K562 (cell line): ENCODE measurements at regions not wholly inside any gene's neighbourhood (a gene's known extent, or its start where the extent isn't known, plus 50 kb on each side); places are given as distances from the start of the nearest gene placed in this dataset.
A peak's percentile ranks its signal among the peaks of the same experiment; 100 is the strongest.
"Not testable (repeated sequence)": the region's sequence is repeated elsewhere in the genome, so short reads cannot be mapped to it uniquely, and the experiment has no call there.

Source experiments
- ATAC-seq: fragments of 200-7000 bp; cut with Tn5 transposase; 3 replicates; pipeline ENCODE4 v1.9.1; 2020; ENCODE audit warnings: moderate library complexity
- BruUV-seq: library from RNA; stranded (reverse); fragments of 400-500 nt; replicated peaks from 2 replicates; lab custom pipeline; 2021; lab: Mats Ljungman, UMichigan
- CTCF ChIA-PET: fragments of 300-600 bp; formaldehyde crosslinking; extraction: SDS; loops from one replicate; lab custom pipeline; 2021; ENCODE audit warnings: low intra/inter-chr PET ratio; lab: Yijun Ruan, JAX
- POLR2A ChIA-PET: fragments of 300-600, 350-650 bp; sonication (Branson Sonifier 250); formaldehyde crosslinking; extraction: SDS; loops from one replicate; lab custom pipeline; 2021; ENCODE audit warnings: antibody characterized with exemption, inconsistent platforms; lab: Yijun Ruan, JAX
- DNase-seq, 4 experiments: peaks; one replicate each; pipeline versions ENCODE4 v3.0.0 to v3.0.0-alpha.2; 2011 to 2018; ENCODE audit warnings: low spot score in 3 of 4, mixed read lengths in 3 of 4; ENCODE audit errors: extremely low read depth in 1 of 4
- FAIRE-seq: peaks from 2 replicates; lab custom pipeline; 2011; peaks lifted over from hg19 to GRCh38; lab: Jason Lieb, UNC
- H2AFZ ChIP-seq: 2 replicates; pipeline ENCODE4 v1.6.0; 2011; ENCODE audit warnings: low read depth, low read length, control low read depth, inconsistent platforms
- H3K27ac ChIP-seq: fragments of 200-600 bp; 3 replicates; pipeline ENCODE4 v1.8.0; 2011; ENCODE audit warnings: low read depth, mild to moderate bottlenecking, control low read depth, inconsistent platforms, low read length, moderate library complexity, mixed read lengths; ENCODE audit errors: extremely low read depth
- H3K27me3 ChIP-seq, 2 experiments: fragments of 300-600 bp in 1 of 2; 2 replicates in 1 of 2; 3 replicates in 1 of 2; pipeline versions ENCODE4 v1.6.0 to v1.8.0; 2011; ENCODE audit warnings: inconsistent platforms in 2 of 2, low read length in 2 of 2, mild to moderate bottlenecking in 1 of 2, mixed read lengths in 1 of 2, moderate library complexity in 1 of 2; ENCODE audit not compliant: control insufficient read depth in 2 of 2, insufficient read depth in 2 of 2
- H3K36me3 ChIP-seq: fragments of 300-600 bp; 3 replicates; pipeline ENCODE4 v1.8.0; 2011; ENCODE audit warnings: mild to moderate bottlenecking, low read length, inconsistent platforms; ENCODE audit not compliant: control insufficient read depth, insufficient read depth
- H3K4me1 ChIP-seq, 2 experiments: fragments of 200-600 bp in 1 of 2; replicated peaks in 1 of 2; 2 replicates in 1 of 2; 3 replicates in 1 of 2; pipeline versions ENCODE4 v1.5.1 to v1.8.0; 2011; ENCODE audit warnings: inconsistent platforms in 2 of 2, low read length in 2 of 2, mild to moderate bottlenecking in 1 of 2, mixed read lengths in 1 of 2, moderate library complexity in 1 of 2; ENCODE audit not compliant: control insufficient read depth in 2 of 2, insufficient read depth in 2 of 2
- H3K4me2 ChIP-seq: 2 replicates; pipeline ENCODE4 v1.6.1; 2011; ENCODE audit warnings: low read length, control low read depth, inconsistent platforms, mixed read lengths; ENCODE audit not compliant: insufficient read depth
- H3K4me3 ChIP-seq: fragments of 200-600 bp; sonication (generic), shearing (Covaris generic); 2 replicates; pipeline ENCODE4 v1.5.1; 2016; ENCODE audit warnings: control low read depth, inconsistent platforms
- H3K79me2 ChIP-seq: fragments of 200-600 bp; 3 replicates; pipeline ENCODE4 v1.8.0; 2011; ENCODE audit warnings: low read length, inconsistent platforms; ENCODE audit not compliant: control insufficient read depth, insufficient read depth
- H3K9ac ChIP-seq, 2 experiments: 2 replicates each; pipeline versions ENCODE4 v1.6.0 to v1.6.1; 2011; ENCODE audit warnings: low read depth in 2 of 2, low read length in 2 of 2, control low read depth in 1 of 2, inconsistent platforms in 1 of 2, mild to moderate bottlenecking in 1 of 2, mixed read lengths in 1 of 2; ENCODE audit not compliant: insufficient read depth in 1 of 2
- H3K9me1 ChIP-seq: one replicate; pipeline ENCODE4 v1.6.0; 2011; ENCODE audit warnings: inconsistent platforms, mild to moderate bottlenecking, low read length, moderate library complexity; ENCODE audit not compliant: control insufficient read depth, insufficient read depth
- H3K9me3 ChIP-seq: replicated peaks from 2 replicates; pipeline ENCODE4 v1.5.1; 2011; ENCODE audit warnings: low read depth, low read length, inconsistent platforms; ENCODE audit not compliant: control insufficient read depth, insufficient read depth
- H4K20me1 ChIP-seq: replicated peaks from 2 replicates; pipeline ENCODE4 v1.6.1; 2011; ENCODE audit warnings: low read length, inconsistent platforms, mixed read lengths; ENCODE audit not compliant: control insufficient read depth, insufficient read depth
- BCOR ChIP-seq: fragments of 450-650 bp; IDR thresholded peaks from 2 replicates; pipeline ENCODE4 v1.6.1; 2016
- RAD21 ChIP-seq, 2 experiments: fragments of 250-450 bp in 1 of 2; fragments of 450-650 bp in 1 of 2; sonication (Bioruptor Pico) in 1 of 2; formaldehyde crosslinking in 1 of 2; IDR thresholded peaks in 1 of 2; conservative IDR thresholded peaks in 1 of 2; 2 replicates each; pipeline versions ENCODE4 v1.4.0 to v1.8.0; 2020 to 2022; ENCODE audit warnings: mild to moderate bottlenecking in 2 of 2, moderate library complexity in 1 of 2
- REST ChIP-seq, 2 experiments: fragments of 450-650 bp; formaldehyde crosslinking in 1 of 2; IDR thresholded peaks; 2 replicates each; pipeline versions ENCODE4 v1.4.0 to v1.6.1; 2014 to 2020; ENCODE audit warnings: mild to moderate bottlenecking in 2 of 2, borderline replicate concordance in 1 of 2, low read depth in 1 of 2
- ZNF146 ChIP-seq: IDR thresholded peaks from one replicate; pipeline ENCODE4 v1.6.1; 2018; ENCODE audit warnings: missing compliant biosample characterization; ENCODE audit not compliant: unreplicated experiment
- ZNF384 ChIP-seq: IDR thresholded peaks from 2 replicates; pipeline ENCODE4 v1.6.1; 2012; ENCODE audit warnings: low read depth, low read length, improper control_type of control experiment
- WGBS: fragments of 100-300 bp; shearing (Covaris generic); methylation state at CpG from one replicate; pipeline ENCODE4 v1.1.6; 2016; ENCODE audit warnings: low coverage, mixed read lengths; ENCODE audit not compliant: insufficient coverage; ENCODE audit errors: missing lambda C conversion rate; 5-methylcytosine and 5-hydroxymethylcytosine counted together
- in situ Hi-C: fragments of 300-500 bp; cut with MboI; formaldehyde crosslinking; loops from 4 replicates; pipeline ENCODE4 v1.15.0; 2018; ENCODE audit warnings: inconsistent platforms, mixed read lengths
- intact Hi-C: fragments of 100-400 bp; cut with micrococcal nuclease; formaldehyde crosslinking; loops from 2 replicates; pipeline ENCODE4 v1.14.2; 2022

GRCh38 chr1:224004552-224005315, 109.2 kb upstream of the FBXO28 start (continued):
- TF ChIP-seq REST (IDR thresholded peaks at IDR 0.05; ENCODE audit: borderline replicate concordance) (0 out of 2 replicates have a peak, but pooled peaks have one; percentile 3), ZNF384 (peak; percentile 88), BCOR (peak; percentile 63; the same call in 1 of the 2 replicates), ZNF146 (CRISPR knock-in tag) (peak; percentile 94), RAD21 (CRISPR knock-in tag; conservative IDR thresholded peaks at IDR 0.05 in 1 of 2, IDR thresholded peaks at IDR 0.05 in 1 of 2) (peak in 1 of 2 experiments; percentile 28; a peak in 1 of 4 replicates)
- not testable (repeated sequence) for TF ChIP-seq REST (CRISPR knock-in tag; IDR thresholded peaks at IDR 0.05; ENCODE audit: low read depth)

DNA sequence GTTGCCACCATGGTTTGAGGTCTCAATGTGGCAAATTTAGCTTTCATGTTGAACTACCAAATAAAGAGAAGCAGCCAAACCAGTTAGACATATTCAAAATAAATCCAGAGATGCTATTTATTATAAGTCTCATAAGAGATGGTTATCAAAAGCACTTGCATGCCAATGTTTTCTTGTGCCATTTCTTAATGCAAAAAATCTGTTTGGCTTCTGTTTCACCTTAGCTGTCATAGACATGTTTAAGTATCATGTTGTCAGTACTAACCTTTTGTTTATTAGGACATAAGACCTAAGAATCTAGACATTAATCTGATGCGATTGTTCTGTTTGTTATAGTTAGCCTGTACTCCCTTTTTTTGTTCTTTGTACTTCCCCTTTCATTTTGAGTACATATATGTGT, 110.0 kb upstream of the FBXO28 start:
- H3K4me2 ChIP-seq, ATAC-seq, H2AFZ ChIP-seq, H4K20me1 ChIP-seq, in situ Hi-C loops, H3K27me3 ChIP-seq, H3K27ac ChIP-seq, H3K4me1 ChIP-seq, H3K79me2 ChIP-seq, DNase-seq, BruUV-seq, FAIRE-seq, H3K9me1 ChIP-seq, H3K9ac ChIP-seq, CTCF ChIA-PET, H3K4me3 ChIP-seq, H3K9me3 ChIP-seq: not testable (repeated sequence)
- WGBS: no CpG with 5 or more reads among the region's 1 CpG
- intact Hi-C loops: loop anchor here (1.0 to 5.0 kb wide), 2 partner anchors 192 to 306 kb away; no protein-coding TSS in a partner anchor
- POLR2A ChIA-PET: interaction anchor here (0.6 kb wide), 1 partner anchor 12 kb away, joined by 3 read pairs; no protein-coding TSS in a partner anchor
- peaks cover 20% of the 10 kb centered on the region for H3K36me3 ChIP-seq
